HG03103 (cell line): ENCODE measurements at regions not wholly inside any gene's neighbourhood (a gene's known extent, or its start where the extent isn't known, plus 50 kb on each side); places are given as distances from the start of the nearest gene placed in this dataset.

ENCODE experiments used
- ATAC-seq: cut with Tn5 transposase; IDR thresholded peaks from one replicate; pipeline ENCODE4 v1.9.1; 2021; ENCODE audit warnings: low read depth; ENCODE audit not compliant: unreplicated experiment

GRCh38 chr12:76226956-76227355, 121.3 kb downstream of the BBS10 start:
- ATAC-seq, result no peak

- no peak for ATAC-seq
These were observed 121.8 kb downstream of the BBS10 start for GRCh38 chr12:76226397-76226796.

- ATAC-seq, result no peak
These were observed 124.3 kb downstream of the BBS10 start for GRCh38 chr12:76223869-76224268.

GRCh38 chr12:76220980-76221379, 127.2 kb downstream of the BBS10 start:
- ATAC-seq, result no peak

- ATAC-seq, result no peak
These were observed 128.4 kb downstream of the BBS10 start for GRCh38 chr12:76219806-76220205.

- ATAC-seq, result no peak
These were observed 131.4 kb downstream of the BBS10 start for GRCh38 chr12:76216585-76217472.

GRCh38 chr12:76208129-76208528, 123.6 kb upstream of the NAP1L1 start:
- ATAC-seq, result no peak

- no peak for ATAC-seq
These were observed 122.2 kb upstream of the NAP1L1 start for GRCh38 chr12:76206677-76207072.

GRCh38 chr12:76206039-76206676, 121.7 kb upstream of the NAP1L1 start:
- ATAC-seq, result no peak

GRCh38 chr12:76202621-76203020, 118.1 kb upstream of the NAP1L1 start:
- no peak for ATAC-seq

GRCh38 chr12:76201758-76202157, 117.3 kb upstream of the NAP1L1 start:
- no peak for ATAC-seq

GRCh38 chr12:76201316-76201715, 116.8 kb upstream of the NAP1L1 start:
- ATAC-seq, result no peak

GRCh38 chr12:76199808-76200207, 115.3 kb upstream of the NAP1L1 start:
- ATAC-seq, result no peak

- no peak for ATAC-seq
These were observed 114.4 kb upstream of the NAP1L1 start for GRCh38 chr12:76198839-76199238.

GRCh38 chr12:76197283-76197682, 112.8 kb upstream of the NAP1L1 start:
- no peak for ATAC-seq

- no peak for ATAC-seq
These were observed 111.4 kb upstream of the NAP1L1 start for GRCh38 chr12:76195920-76196319.

GRCh38 chr12:76194724-76195123, 110.2 kb upstream of the NAP1L1 start:
- no peak for ATAC-seq

GRCh38 chr12:76193961-76194360, 109.5 kb upstream of the NAP1L1 start:
- ATAC-seq, result no peak

GRCh38 chr12:76192416-76192815, 107.9 kb upstream of the NAP1L1 start:
- no peak for ATAC-seq

GRCh38 chr12:76190299-76190698, 105.8 kb upstream of the NAP1L1 start:
- no peak for ATAC-seq

- ATAC-seq, result no peak
These were observed 105.4 kb upstream of the NAP1L1 start for GRCh38 chr12:76189851-76190250.

GRCh38 chr12:76187177-76187576, 102.7 kb upstream of the NAP1L1 start:
- no peak for ATAC-seq
